ENCODE measurements at regions not wholly inside any gene's neighbourhood (a gene's known extent, or its start where the extent isn't known, plus 50 kb on each side); places are given as distances from the start of the nearest gene placed in this dataset.

- POLR2A ChIA-PET, result no interaction called here
- intact Hi-C loops (cut with micrococcal nuclease; ENCODE audit: unreplicated experiment), result no loop called here
- TF ChIP-seq EZH2phosphoT487 (IDR thresholded peaks at IDR 0.05; ENCODE audit: borderline replicate concordance, low read depth, low read length) (no peak), CTCF (conservative IDR thresholded peaks at IDR 0.05; ENCODE audit: low read length) (no peak)
- Histone ChIP-seq H3K9me3 (ENCODE audit: low read length) (no peaks in the 10 kb centered on the region), H3K9me2 (ENCODE audit: insufficient read depth, low read length) (no peaks in the 10 kb centered on the region), H4K20me1 (ENCODE audit: insufficient read depth, low read length) (no peaks in the 10 kb centered on the region), H3K36me3 (ENCODE audit: insufficient read depth, low read length) (no peaks in the 10 kb centered on the region), H3K27ac (ENCODE audit: low read depth, low read length, poor library complexity, severe bottlenecking) (no peak overlapping the region), H3K4me3 (ENCODE audit: low read depth, low read length, poor library complexity, severe bottlenecking) (no peak overlapping the region), H3K79me2 (ENCODE audit: insufficient read depth, low read depth, low read length) (no peaks in the 10 kb centered on the region), H3K4me1 (ENCODE audit: insufficient read depth, low read length, poor library complexity, severe bottlenecking) (no peaks in the 10 kb centered on the region), H3K4me2 (ENCODE audit: low read length) (no peak overlapping the region), H2AFZ (ENCODE audit: low read length) (no peak overlapping the region)
- CTCF ChIA-PET (ENCODE audit: unreplicated experiment), result interaction anchor here (0.7 kb wide), 1 partner anchor 54 kb away, joined by 3 read pairs; no protein-coding TSS in a partner anchor
- DNase-seq (ENCODE audit: low spot score), result no peak
- BruUV-seq (replicated peaks), result no TSS peak
Measured at GRCh38 chr2:238502088-238502810, 75.5 kb downstream of the ASB1 start.

- no peak overlapping the region for H3K27ac ChIP-seq (ENCODE audit: low read depth, low read length, poor library complexity, severe bottlenecking)
- H3K79me2 ChIP-seq (ENCODE audit: insufficient read depth, low read depth, low read length), result no peaks in the 10 kb centered on the region
- H3K4me3 ChIP-seq (ENCODE audit: low read depth, low read length, poor library complexity, severe bottlenecking), result no peak overlapping the region
- intact Hi-C loops (cut with micrococcal nuclease; ENCODE audit: unreplicated experiment), result no loop called here
- no TSS peak for BruUV-seq (replicated peaks)
- no peaks in the 10 kb centered on the region for H3K4me1 ChIP-seq (ENCODE audit: insufficient read depth, low read length, poor library complexity, severe bottlenecking)
- no peak for DNase-seq (ENCODE audit: low spot score)
- H4K20me1 ChIP-seq (ENCODE audit: insufficient read depth, low read length), result no peaks in the 10 kb centered on the region
- TF ChIP-seq CTCF (conservative IDR thresholded peaks at IDR 0.05; ENCODE audit: low read length), result no peak
- TF ChIP-seq EZH2phosphoT487 (IDR thresholded peaks at IDR 0.05; ENCODE audit: borderline replicate concordance, low read depth, low read length), result no peak
- no peaks in the 10 kb centered on the region for H3K36me3 ChIP-seq (ENCODE audit: insufficient read depth, low read length)
- H3K9me3 ChIP-seq (ENCODE audit: low read length), result no peaks in the 10 kb centered on the region
- ChIA-PET CTCF (ENCODE audit: unreplicated experiment) (interaction anchor here (0.7 kb wide), 1 partner anchor 55 kb away, joined by 3 read pairs; no protein-coding TSS in a partner anchor), POLR2A (interaction anchor here (1.4 kb wide), 1 partner anchor 10 kb away, joined by 4 read pairs; no protein-coding TSS in a partner anchor)
- H2AFZ ChIP-seq (ENCODE audit: low read length), result no peak overlapping the region
- H3K9me2 ChIP-seq (ENCODE audit: insufficient read depth, low read length), result no peaks in the 10 kb centered on the region
- no peak overlapping the region for H3K4me2 ChIP-seq (ENCODE audit: low read length)
Measured at GRCh38 chr2:238502956-238503791, 76.4 kb downstream of the ASB1 start.

Measured in OCI-LY7 (cell line).